ENCODE measurements at regions not wholly inside any gene's neighbourhood (a gene's known extent, or its start where the extent isn't known, plus 50 kb on each side); places are given as distances from the start of the nearest gene placed in this dataset.

- Histone ChIP-seq H3K27me3 (ENCODE audit: control insufficient read depth in 1 of 2, insufficient read depth in 2 of 2, low read length in 2 of 2) (no peaks in the 10 kb centered on the region), H3K27ac (ENCODE audit: extremely low read length, insufficient read depth, low read length) (no peak overlapping the region), H3K4me1 (ENCODE audit: insufficient read depth, low read length) (no peaks in the 10 kb centered on the region), H3K4me2 (ENCODE audit: low read depth, low read length) (no peak overlapping the region), H3K9me3 (ENCODE audit: low read length) (no peaks in the 10 kb centered on the region), H3K4me3 (replicated peaks in 1 of 3; ENCODE audit: insufficient read depth in 1 of 3, low read depth in 2 of 3, low read length in 3 of 3) (no peak overlapping the region), H4K20me1 (ENCODE audit: insufficient read depth, low read length) (no peaks in the 10 kb centered on the region), H2AFZ (ENCODE audit: low read length) (no peak overlapping the region), H3K9ac (ENCODE audit: insufficient read depth, low read depth, low read length) (no peak overlapping the region), H3K79me2 (ENCODE audit: insufficient read depth, low read length) (no peaks in the 10 kb centered on the region), H3K36me3 (replicated peaks in 1 of 2; ENCODE audit: control insufficient read depth in 1 of 2, insufficient read depth in 2 of 2, low read length in 2 of 2) (no peaks in the 10 kb centered on the region)
- no peak for DNase-seq (ENCODE audit: low spot score)
- in situ Hi-C loops (cut with HindIII; ENCODE audit: extremely low pct_ligation_motif_present, low pct_unique_long_range_greater_than_20kb) (no loop called here), intact Hi-C loops (cut with micrococcal nuclease; ENCODE audit: unreplicated experiment) (no loop called here)
- ChIA-PET CTCF (ENCODE audit: low intra/inter-chr PET ratio, low total read pairs) (no interaction called here), POLR2A (no interaction called here)
- no peak for FAIRE-seq
- no TSS peak for BruUV-seq (replicated peaks)
- ATAC-seq = no peak
- WGBS (ENCODE audit: low lambda C conversion rate) = 45% methylated on average over 4 of the region's 4 CpGs
- TF ChIP-seq KIAA2018 (CRISPR knock-in tag; IDR thresholded peaks at IDR 0.05; ENCODE audit: borderline replicate concordance) = no peak
- TF ChIP-seq ZNF576 (CRISPR knock-in tag; IDR thresholded peaks at IDR 0.05) = no peak
- TF ChIP-seq IKZF1 (IDR thresholded peaks at IDR 0.05) = no peak
- TF ChIP-seq PAF1 (CRISPR knock-in tag; IDR thresholded peaks at IDR 0.05) = no peak
- TF ChIP-seq TAF15 (IDR thresholded peaks at IDR 0.05; ENCODE audit: low read depth, low read length, poor library complexity, severe bottlenecking) = no peak
These were observed 59.5 kb upstream of the RIPOR2 start for GRCh38 chr6:24995270-24995669.
